Keratinocyte (primary cell): ENCODE measurements at regions not wholly inside any gene's neighbourhood (a gene's known extent, or its start where the extent isn't known, plus 50 kb on each side); places are given as distances from the start of the nearest gene placed in this dataset.

Experiments
- DNase-seq: peaks from one replicate; pipeline ENCODE4 v3.0.0-alpha.2; 2011; ENCODE audit warnings: low read depth, missing footprints, low spot score
- FAIRE-seq: peaks from 2 replicates; lab custom pipeline; 2011; peaks lifted over from hg19 to GRCh38; lab: Jason Lieb, UNC
- H2AFZ ChIP-seq: 2 replicates; pipeline ENCODE4 v1.6.0; 2012; ENCODE audit warnings: low read length, control low read depth, inconsistent platforms; ENCODE audit not compliant: control insufficient read depth
- H3K27ac ChIP-seq: 2 replicates; pipeline ENCODE4 v1.5.1; 2011; ENCODE audit warnings: low read length; ENCODE audit not compliant: control insufficient read depth, insufficient read depth
- H3K27me3 ChIP-seq: 3 replicates; pipeline ENCODE4 v1.6.0; 2011; ENCODE audit warnings: low read length; ENCODE audit not compliant: control insufficient read depth, insufficient read depth; ENCODE audit errors: extremely low read depth
- H3K36me3 ChIP-seq, 2 experiments: 2 replicates in 1 of 2; 3 replicates in 1 of 2; pipeline ENCODE4 v1.5.1; 2011; ENCODE audit warnings: low read length in 2 of 2, mild to moderate bottlenecking in 1 of 2; ENCODE audit not compliant: control insufficient read depth in 2 of 2, insufficient read depth in 2 of 2; ENCODE audit errors: extremely low read depth in 1 of 2
- H3K4me1 ChIP-seq: 3 replicates; pipeline ENCODE4 v1.5.1; 2011; ENCODE audit warnings: low read length; ENCODE audit not compliant: control insufficient read depth, insufficient read depth; ENCODE audit errors: extremely low read depth
- H3K4me2 ChIP-seq: 3 replicates; pipeline ENCODE4 v1.6.0; 2011; ENCODE audit warnings: low read depth, low read length; ENCODE audit not compliant: control insufficient read depth, insufficient read depth; ENCODE audit errors: extremely low read depth
- H3K4me3 ChIP-seq, 3 experiments: fragments of 200-600 bp in 1 of 3; sonication (generic) in 1 of 3; 2 replicates in 2 of 3; 3 replicates in 1 of 3; pipeline ENCODE4 v1.5.1; 2011 to 2016; ENCODE audit warnings: low read length in 3 of 3, mild to moderate bottlenecking in 3 of 3, control low read depth in 2 of 3, inconsistent platforms in 1 of 3, low read depth in 1 of 3, mixed read lengths in 1 of 3, mixed run types in 1 of 3, moderate library complexity in 1 of 3; ENCODE audit not compliant: control insufficient read depth in 2 of 3, insufficient read depth in 2 of 3; ENCODE audit errors: extremely low read depth in 1 of 3
- H3K79me2 ChIP-seq: 2 replicates; pipeline ENCODE4 v1.6.0; 2012; ENCODE audit warnings: low read length; ENCODE audit not compliant: control insufficient read depth, insufficient read depth
- H3K9ac ChIP-seq: 3 replicates; pipeline ENCODE4 v1.6.0; 2011; ENCODE audit warnings: low read length; ENCODE audit not compliant: control insufficient read depth, insufficient read depth; ENCODE audit errors: extremely low read depth
- H3K9me1 ChIP-seq: 3 replicates; pipeline ENCODE4 v1.6.0; 2011; ENCODE audit warnings: low read length; ENCODE audit not compliant: control insufficient read depth, insufficient read depth; ENCODE audit errors: extremely low read depth
- H3K9me3 ChIP-seq: 2 replicates; pipeline ENCODE4 v1.5.1; 2012; ENCODE audit warnings: low read depth, low read length; ENCODE audit not compliant: control insufficient read depth
- H4K20me1 ChIP-seq: 3 replicates; pipeline ENCODE4 v1.6.0; 2011; ENCODE audit warnings: low read length; ENCODE audit not compliant: control insufficient read depth, insufficient read depth; ENCODE audit errors: extremely low read depth
- EZH2 ChIP-seq: IDR thresholded peaks from one replicate; pipeline ENCODE4 v1.6.1; 2012; ENCODE audit warnings: inconsistent platforms, mild to moderate bottlenecking, low read length, moderate library complexity
- dilution Hi-C: fragments of 300-500 bp; cut with MboI; formaldehyde crosslinking; loops from one replicate; pipeline ENCODE4 v1.7.0; 2020; ENCODE audit warnings: low sequenced_read_pairs; ENCODE audit not compliant: extremely low pct_ligation_motif_present
- TF ChIP-seq, protein P1 (sequence below), 3 experiments: IDR thresholded peaks in 1 of 3; conservative IDR thresholded peaks in 1 of 3; optimal IDR thresholded peaks in 1 of 3; 2 replicates in 2 of 3; 3 replicates in 1 of 3; pipeline versions ENCODE3 to v1.5.1; 2011; ENCODE audit warnings: low read length in 3 of 3, mild to moderate bottlenecking in 3 of 3, moderate library complexity in 2 of 3, control low read depth in 1 of 3, inconsistent platforms in 1 of 3; ENCODE audit not compliant: insufficient read depth in 2 of 3; ENCODE audit errors: extremely low read depth in 1 of 3

DNA sequence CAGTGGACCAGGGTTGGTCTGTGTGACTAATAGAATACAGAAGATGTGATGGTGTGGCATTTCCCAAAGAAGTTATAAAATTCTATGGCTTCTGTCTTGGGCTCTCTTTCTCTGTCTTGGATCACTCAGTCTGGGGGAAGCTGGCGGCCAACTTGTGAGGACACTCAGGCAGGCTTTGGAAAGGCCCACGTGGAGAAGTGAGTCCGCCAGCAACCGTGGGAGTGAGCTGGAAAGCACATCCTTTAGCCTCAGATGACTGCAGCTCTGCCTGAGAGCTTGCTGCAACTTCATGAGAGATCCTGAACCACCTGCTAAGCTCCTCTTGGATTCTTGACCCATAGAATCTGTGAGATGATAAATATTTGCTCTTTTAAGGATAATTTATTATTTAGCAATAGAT lies 72.0 kb upstream of the RASGRP1 start:
- DNase-seq (no peak), FAIRE-seq (no peak)
- H3K79me2 ChIP-seq = no peaks in the 10 kb centered on the region
- no peak overlapping the region for H2AFZ ChIP-seq
- H3K27ac ChIP-seq = no peak overlapping the region
- no peaks in the 10 kb centered on the region for H3K36me3 ChIP-seq
- no peak overlapping the region for H3K4me2 ChIP-seq
- no peaks in the 10 kb centered on the region for H3K9me1 ChIP-seq
- TF ChIP-seq, protein P1, sequence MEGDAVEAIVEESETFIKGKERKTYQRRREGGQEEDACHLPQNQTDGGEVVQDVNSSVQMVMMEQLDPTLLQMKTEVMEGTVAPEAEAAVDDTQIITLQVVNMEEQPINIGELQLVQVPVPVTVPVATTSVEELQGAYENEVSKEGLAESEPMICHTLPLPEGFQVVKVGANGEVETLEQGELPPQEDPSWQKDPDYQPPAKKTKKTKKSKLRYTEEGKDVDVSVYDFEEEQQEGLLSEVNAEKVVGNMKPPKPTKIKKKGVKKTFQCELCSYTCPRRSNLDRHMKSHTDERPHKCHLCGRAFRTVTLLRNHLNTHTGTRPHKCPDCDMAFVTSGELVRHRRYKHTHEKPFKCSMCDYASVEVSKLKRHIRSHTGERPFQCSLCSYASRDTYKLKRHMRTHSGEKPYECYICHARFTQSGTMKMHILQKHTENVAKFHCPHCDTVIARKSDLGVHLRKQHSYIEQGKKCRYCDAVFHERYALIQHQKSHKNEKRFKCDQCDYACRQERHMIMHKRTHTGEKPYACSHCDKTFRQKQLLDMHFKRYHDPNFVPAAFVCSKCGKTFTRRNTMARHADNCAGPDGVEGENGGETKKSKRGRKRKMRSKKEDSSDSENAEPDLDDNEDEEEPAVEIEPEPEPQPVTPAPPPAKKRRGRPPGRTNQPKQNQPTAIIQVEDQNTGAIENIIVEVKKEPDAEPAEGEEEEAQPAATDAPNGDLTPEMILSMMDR (optimal IDR thresholded peaks at IDR 0.05 in 1 of 3, IDR thresholded peaks at IDR 0.05 in 1 of 3, conservative IDR thresholded peaks at IDR 0.05 in 1 of 3; ENCODE audit: extremely low read depth in 1 of 3, insufficient read depth in 2 of 3, low read length in 3 of 3) = no peak
- no peak for TF ChIP-seq EZH2
- no peaks in the 10 kb centered on the region for H3K9me3 ChIP-seq
- H3K4me1 ChIP-seq = no peaks in the 10 kb centered on the region
- H3K9ac ChIP-seq = no peak overlapping the region
- no peaks in the 10 kb centered on the region for H4K20me1 ChIP-seq
- dilution Hi-C loops = no loop called here
- H3K27me3 ChIP-seq = peaks cover 16% of the 10 kb centered on the region
- no peak overlapping the region for H3K4me3 ChIP-seq

DNA sequence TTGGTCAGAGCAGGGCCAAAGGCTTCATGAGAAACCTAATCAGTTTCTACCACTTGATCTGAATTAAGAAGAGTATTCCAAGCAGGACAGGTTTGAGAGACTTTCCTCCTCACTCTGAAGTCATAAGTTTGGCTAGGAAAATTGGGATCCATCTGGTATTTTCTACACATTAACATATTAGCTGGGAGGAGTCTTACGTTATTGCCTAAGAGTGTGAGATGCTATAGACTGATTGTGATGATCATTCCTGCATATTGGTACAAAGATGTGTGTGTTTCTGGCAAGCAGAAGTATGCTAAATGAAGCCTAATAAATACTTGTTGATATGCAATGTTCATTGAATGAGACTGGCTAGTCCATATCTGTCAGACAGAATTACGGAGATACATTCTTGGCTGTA lies 73.5 kb upstream of the RASGRP1 start:
- H3K4me2 ChIP-seq = no peak overlapping the region
- H3K27ac ChIP-seq = no peak overlapping the region
- no peaks in the 10 kb centered on the region for H3K36me3 ChIP-seq
- DNase-seq = no peak
- no peaks in the 10 kb centered on the region for H3K79me2 ChIP-seq
- no peak overlapping the region for H3K4me3 ChIP-seq
- FAIRE-seq = no peak
- H3K9me3 ChIP-seq = no peaks in the 10 kb centered on the region
- H4K20me1 ChIP-seq = no peaks in the 10 kb centered on the region
- no peaks in the 10 kb centered on the region for H3K9me1 ChIP-seq
- H2AFZ ChIP-seq = no peak overlapping the region
- dilution Hi-C loops = no loop called here
- no peak overlapping the region for H3K9ac ChIP-seq
- TF ChIP-seq, protein P1 (optimal IDR thresholded peaks at IDR 0.05 in 1 of 3, IDR thresholded peaks at IDR 0.05 in 1 of 3, conservative IDR thresholded peaks at IDR 0.05 in 1 of 3; ENCODE audit: extremely low read depth in 1 of 3, insufficient read depth in 2 of 3, low read length in 3 of 3) = no peak
- no peak for TF ChIP-seq EZH2
- peaks cover 10% of the 10 kb centered on the region for H3K27me3 ChIP-seq
- no peaks in the 10 kb centered on the region for H3K4me1 ChIP-seq
